ENCODE measurements at regions not wholly inside any gene's neighbourhood (a gene's known extent, or its start where the extent isn't known, plus 50 kb on each side); places are given as distances from the start of the nearest gene placed in this dataset.
"Not testable (repeated sequence)": the region's sequence is repeated elsewhere in the genome, so short reads cannot be mapped to it uniquely, and the experiment has no call there.

GRCh38 chr1:245102149-245102548 lies 52.6 kb upstream of the KIF26B start:
- H3K36me3 ChIP-seq; H3K4me1 ChIP-seq; DNase-seq (ENCODE audit: low spot score in 2 of 2); H3K4me3 ChIP-seq; H3K27me3 ChIP-seq; H3K27ac ChIP-seq; H3K9me3 ChIP-seq: not testable (repeated sequence)
- 96 to 98% methylated on average over 6 of the region's 6 CpGs for whole genome bisulfite sequencing, 2 donors

GRCh38 chr1:245099401-245099800 lies 55.4 kb upstream of the KIF26B start:
- DNase-seq (ENCODE audit: low spot score in 2 of 2), result no peak
- 36 to 46% methylated on average over 8 of the region's 8 CpGs for WGBS, 2 donors
- TF ChIP-seq, protein P1, sequence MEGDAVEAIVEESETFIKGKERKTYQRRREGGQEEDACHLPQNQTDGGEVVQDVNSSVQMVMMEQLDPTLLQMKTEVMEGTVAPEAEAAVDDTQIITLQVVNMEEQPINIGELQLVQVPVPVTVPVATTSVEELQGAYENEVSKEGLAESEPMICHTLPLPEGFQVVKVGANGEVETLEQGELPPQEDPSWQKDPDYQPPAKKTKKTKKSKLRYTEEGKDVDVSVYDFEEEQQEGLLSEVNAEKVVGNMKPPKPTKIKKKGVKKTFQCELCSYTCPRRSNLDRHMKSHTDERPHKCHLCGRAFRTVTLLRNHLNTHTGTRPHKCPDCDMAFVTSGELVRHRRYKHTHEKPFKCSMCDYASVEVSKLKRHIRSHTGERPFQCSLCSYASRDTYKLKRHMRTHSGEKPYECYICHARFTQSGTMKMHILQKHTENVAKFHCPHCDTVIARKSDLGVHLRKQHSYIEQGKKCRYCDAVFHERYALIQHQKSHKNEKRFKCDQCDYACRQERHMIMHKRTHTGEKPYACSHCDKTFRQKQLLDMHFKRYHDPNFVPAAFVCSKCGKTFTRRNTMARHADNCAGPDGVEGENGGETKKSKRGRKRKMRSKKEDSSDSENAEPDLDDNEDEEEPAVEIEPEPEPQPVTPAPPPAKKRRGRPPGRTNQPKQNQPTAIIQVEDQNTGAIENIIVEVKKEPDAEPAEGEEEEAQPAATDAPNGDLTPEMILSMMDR (IDR thresholded peaks at IDR 0.05), result no peak
- TF ChIP-seq EP300 (IDR thresholded peaks at IDR 0.05) (no peak), POLR2A (IDR thresholded peaks at IDR 0.05) (no peak)

GRCh38 chr1:245098924-245099323 lies 55.9 kb upstream of the KIF26B start:
- DNase-seq (ENCODE audit: low spot score in 2 of 2), result no peak
- TF ChIP-seq POLR2A (IDR thresholded peaks at IDR 0.05) (no peak), EP300 (IDR thresholded peaks at IDR 0.05) (no peak)
- TF ChIP-seq, protein P1 (IDR thresholded peaks at IDR 0.05), result no peak
- H3K27me3 ChIP-seq, result no peaks in the 10 kb centered on the region
- 90 to 92% methylated on average over 6 of the region's 6 CpGs for WGBS, 2 donors
- no peak overlapping the region for H3K4me3 ChIP-seq
- H3K27ac ChIP-seq, result no peak overlapping the region
- no peaks in the 10 kb centered on the region for H3K4me1 ChIP-seq
- H3K36me3 ChIP-seq, result no peaks in the 10 kb centered on the region
- H3K9me3 ChIP-seq, result no peaks in the 10 kb centered on the region

More at GRCh38 chr1:245099401-245099800, 55.4 kb upstream of the KIF26B start:
- Histone ChIP-seq H3K4me1 (no peaks in the 10 kb centered on the region), H3K27me3 (no peaks in the 10 kb centered on the region), H3K4me3 (no peak overlapping the region), H3K9me3 (no peaks in the 10 kb centered on the region), H3K27ac (no peak overlapping the region), H3K36me3 (no peaks in the 10 kb centered on the region)

- no peaks in the 10 kb centered on the region for H3K27me3 ChIP-seq
- H3K27ac ChIP-seq, result no peak overlapping the region
- no peak overlapping the region for H3K4me3 ChIP-seq
- TF ChIP-seq, protein P1 (IDR thresholded peaks at IDR 0.05), result no peak
- no peak for TF ChIP-seq EP300 (IDR thresholded peaks at IDR 0.05)
- TF ChIP-seq POLR2A (IDR thresholded peaks at IDR 0.05), result no peak
- H3K9me3 ChIP-seq, result no peaks in the 10 kb centered on the region
- H3K36me3 ChIP-seq, result peaks cover 0 to 3% (median 0%) of the 10 kb centered on the region in 3 donors
- H3K4me1 ChIP-seq, result no peaks in the 10 kb centered on the region
- DNase-seq (ENCODE audit: low spot score in 2 of 2), result no peak
- 47 to 54% methylated on average over 5 of the region's 5 CpGs for WGBS, 2 donors
Measured at GRCh38 chr1:245096311-245097066, 58.3 kb upstream of the KIF26B start.

DNA sequence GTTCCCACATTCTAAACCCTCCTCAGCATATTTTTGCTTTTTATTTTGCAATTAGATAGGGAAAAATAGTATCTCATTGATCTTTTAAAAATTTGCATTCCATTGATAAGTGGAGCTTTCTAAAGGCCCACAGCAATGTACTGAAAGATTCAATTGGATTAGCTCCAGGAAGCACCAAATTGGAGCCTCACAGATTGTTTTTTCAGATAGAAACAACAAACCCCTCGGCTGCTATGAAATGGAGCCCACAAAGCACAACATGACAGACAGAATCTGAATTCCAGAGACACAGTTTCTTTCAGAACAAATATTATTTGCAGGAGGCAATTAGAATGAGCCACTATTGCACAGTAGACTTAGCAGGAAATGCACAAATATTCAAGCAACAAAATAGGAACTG lies 58.9 kb upstream of the KIF26B start:
- 5 to 15% methylated on average over 1 of the region's 1 CpG for WGBS, 2 donors

More for the DNA sequence above, 58.9 kb upstream of the KIF26B start:
- peaks cover 0 to 9% (median 0%) of the 10 kb centered on the region in 3 donors for H3K36me3 ChIP-seq
- no peak overlapping the region for H3K4me3 ChIP-seq
- TF ChIP-seq POLR2A (IDR thresholded peaks at IDR 0.05) (no peak), EP300 (IDR thresholded peaks at IDR 0.05) (no peak)
- TF ChIP-seq, protein P1 (IDR thresholded peaks at IDR 0.05), result no peak
- H3K27ac ChIP-seq, result no peak overlapping the region
- no peaks in the 10 kb centered on the region for H3K27me3 ChIP-seq
- H3K4me1 ChIP-seq, result no peaks in the 10 kb centered on the region
- no peaks in the 10 kb centered on the region for H3K9me3 ChIP-seq
- DNase-seq (ENCODE audit: low spot score in 2 of 2), result no peak

Measured in tibial nerve (tissue), 4 donors.